ENCODE measurements at regions not wholly inside any gene's neighbourhood (a gene's known extent, or its start where the extent isn't known, plus 50 kb on each side); places are given as distances from the start of the nearest gene placed in this dataset.

- Histone ChIP-seq H3K27ac (ENCODE audit: low read depth, low read length) (no peak overlapping the region), H3K79me2 (ENCODE audit: insufficient read depth, low read length) (no peaks in the 10 kb centered on the region), H3K36me3 (ENCODE audit: low read length) (no peaks in the 10 kb centered on the region), H3K9ac (ENCODE audit: low read length) (no peak overlapping the region), H3K4me3 (ENCODE audit: insufficient read depth, low read length, poor library complexity, severe bottlenecking) (no peak overlapping the region), H4K20me1 (ENCODE audit: low read depth, low read length) (no peaks in the 10 kb centered on the region), H2AFZ (ENCODE audit: low read depth, low read length, severe bottlenecking) (no peak overlapping the region), H3K4me2 (ENCODE audit: low read depth, low read length, poor library complexity, severe bottlenecking) (no peak overlapping the region), H3K9me2 (replicated peaks; ENCODE audit: insufficient read depth, low read length) (no peaks in the 10 kb centered on the region), H3F3A (ENCODE audit: insufficient read depth) (no peaks in the 10 kb centered on the region), H3K9me3 (ENCODE audit: insufficient read depth, low read length) (no peaks in the 10 kb centered on the region), H3K27me3 (ENCODE audit: low read length) (no peaks in the 10 kb centered on the region)
- TF ChIP-seq, protein P1, sequence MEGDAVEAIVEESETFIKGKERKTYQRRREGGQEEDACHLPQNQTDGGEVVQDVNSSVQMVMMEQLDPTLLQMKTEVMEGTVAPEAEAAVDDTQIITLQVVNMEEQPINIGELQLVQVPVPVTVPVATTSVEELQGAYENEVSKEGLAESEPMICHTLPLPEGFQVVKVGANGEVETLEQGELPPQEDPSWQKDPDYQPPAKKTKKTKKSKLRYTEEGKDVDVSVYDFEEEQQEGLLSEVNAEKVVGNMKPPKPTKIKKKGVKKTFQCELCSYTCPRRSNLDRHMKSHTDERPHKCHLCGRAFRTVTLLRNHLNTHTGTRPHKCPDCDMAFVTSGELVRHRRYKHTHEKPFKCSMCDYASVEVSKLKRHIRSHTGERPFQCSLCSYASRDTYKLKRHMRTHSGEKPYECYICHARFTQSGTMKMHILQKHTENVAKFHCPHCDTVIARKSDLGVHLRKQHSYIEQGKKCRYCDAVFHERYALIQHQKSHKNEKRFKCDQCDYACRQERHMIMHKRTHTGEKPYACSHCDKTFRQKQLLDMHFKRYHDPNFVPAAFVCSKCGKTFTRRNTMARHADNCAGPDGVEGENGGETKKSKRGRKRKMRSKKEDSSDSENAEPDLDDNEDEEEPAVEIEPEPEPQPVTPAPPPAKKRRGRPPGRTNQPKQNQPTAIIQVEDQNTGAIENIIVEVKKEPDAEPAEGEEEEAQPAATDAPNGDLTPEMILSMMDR (IDR thresholded peaks at IDR 0.05; ENCODE audit: insufficient read depth, low read length, poor library complexity, severe bottlenecking) = no peak
Measured at GRCh38 chr4:19925516-19925915, 326.2 kb upstream of the SLIT2 start.

GRCh38 chr4:19924761-19925160, 326.9 kb upstream of the SLIT2 start:
- no peaks in the 10 kb centered on the region for H3K9me3 ChIP-seq (ENCODE audit: insufficient read depth, low read length)
- no peaks in the 10 kb centered on the region for H3F3A ChIP-seq (ENCODE audit: insufficient read depth)
- no peak overlapping the region for H3K4me2 ChIP-seq (ENCODE audit: low read depth, low read length, poor library complexity, severe bottlenecking)
- no peak overlapping the region for H2AFZ ChIP-seq (ENCODE audit: low read depth, low read length, severe bottlenecking)
- TF ChIP-seq, protein P1 (IDR thresholded peaks at IDR 0.05; ENCODE audit: insufficient read depth, low read length, poor library complexity, severe bottlenecking) = no peak
- TF ChIP-seq EZH2phosphoT487 (conservative IDR thresholded peaks at IDR 0.05; ENCODE audit: low read length) = no peak
- H3K9ac ChIP-seq (ENCODE audit: low read length) = no peak overlapping the region
- H3K79me2 ChIP-seq (ENCODE audit: insufficient read depth, low read length) = no peaks in the 10 kb centered on the region
- no peaks in the 10 kb centered on the region for H3K36me3 ChIP-seq (ENCODE audit: low read length)
- H3K4me3 ChIP-seq (ENCODE audit: insufficient read depth, low read length, poor library complexity, severe bottlenecking) = no peak overlapping the region
- no peaks in the 10 kb centered on the region for H4K20me1 ChIP-seq (ENCODE audit: low read depth, low read length)
- no peak overlapping the region for H3K27ac ChIP-seq (ENCODE audit: low read depth, low read length)
- no peaks in the 10 kb centered on the region for H3K27me3 ChIP-seq (ENCODE audit: low read length)
- H3K9me2 ChIP-seq (replicated peaks; ENCODE audit: insufficient read depth, low read length) = no peaks in the 10 kb centered on the region

- H3K9me3 ChIP-seq (ENCODE audit: insufficient read depth, low read length) = no peaks in the 10 kb centered on the region
- H3K9ac ChIP-seq (ENCODE audit: low read length) = no peak overlapping the region
- no peaks in the 10 kb centered on the region for H3K79me2 ChIP-seq (ENCODE audit: insufficient read depth, low read length)
- no peak overlapping the region for H3K27ac ChIP-seq (ENCODE audit: low read depth, low read length)
- H3K27me3 ChIP-seq (ENCODE audit: low read length) = no peaks in the 10 kb centered on the region
- TF ChIP-seq, protein P1 (IDR thresholded peaks at IDR 0.05; ENCODE audit: insufficient read depth, low read length, poor library complexity, severe bottlenecking) = no peak
- no peak for TF ChIP-seq EZH2phosphoT487 (conservative IDR thresholded peaks at IDR 0.05; ENCODE audit: low read length)
- H2AFZ ChIP-seq (ENCODE audit: low read depth, low read length, severe bottlenecking) = no peak overlapping the region
- no peaks in the 10 kb centered on the region for H4K20me1 ChIP-seq (ENCODE audit: low read depth, low read length)
- no peak overlapping the region for H3K4me3 ChIP-seq (ENCODE audit: insufficient read depth, low read length, poor library complexity, severe bottlenecking)
- H3K36me3 ChIP-seq (ENCODE audit: low read length) = no peaks in the 10 kb centered on the region
- H3K9me2 ChIP-seq (replicated peaks; ENCODE audit: insufficient read depth, low read length) = no peaks in the 10 kb centered on the region
- H3K4me2 ChIP-seq (ENCODE audit: low read depth, low read length, poor library complexity, severe bottlenecking) = no peak overlapping the region
- H3F3A ChIP-seq (ENCODE audit: insufficient read depth) = no peaks in the 10 kb centered on the region
Measured at GRCh38 chr4:19915276-19915675, 336.4 kb upstream of the SLIT2 start.

DNA sequence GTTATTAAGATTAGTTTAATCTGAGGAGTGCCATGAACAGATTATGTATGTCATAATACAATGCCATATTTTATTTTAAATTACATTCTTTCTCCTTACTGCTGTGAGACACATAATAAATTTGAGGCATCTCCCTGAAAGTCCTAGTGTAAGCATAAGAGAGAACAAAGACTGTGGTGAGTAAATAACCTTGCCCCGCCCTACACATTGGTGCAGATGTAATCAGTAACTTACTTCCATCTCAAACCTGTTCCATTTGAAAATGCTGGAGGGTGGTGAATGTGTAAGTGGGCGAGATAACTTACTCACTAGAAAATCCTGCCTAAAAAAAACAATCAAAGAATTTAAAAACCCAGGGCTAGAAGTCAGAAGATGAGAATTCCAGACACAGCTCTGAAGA, 338.1 kb upstream of the SLIT2 start:
- no peaks in the 10 kb centered on the region for H3K9me3 ChIP-seq (ENCODE audit: insufficient read depth, low read length)
- no peaks in the 10 kb centered on the region for H4K20me1 ChIP-seq (ENCODE audit: low read depth, low read length)
- no peaks in the 10 kb centered on the region for H3F3A ChIP-seq (ENCODE audit: insufficient read depth)
- TF ChIP-seq, protein P1 (IDR thresholded peaks at IDR 0.05; ENCODE audit: insufficient read depth, low read length, poor library complexity, severe bottlenecking) = no peak
- no peak for TF ChIP-seq EZH2phosphoT487 (conservative IDR thresholded peaks at IDR 0.05; ENCODE audit: low read length)
- H2AFZ ChIP-seq (ENCODE audit: low read depth, low read length, severe bottlenecking) = no peak overlapping the region
- H3K4me2 ChIP-seq (ENCODE audit: low read depth, low read length, poor library complexity, severe bottlenecking) = no peak overlapping the region
- H3K4me3 ChIP-seq (ENCODE audit: insufficient read depth, low read length, poor library complexity, severe bottlenecking) = no peak overlapping the region
- no peaks in the 10 kb centered on the region for H3K36me3 ChIP-seq (ENCODE audit: low read length)
- H3K79me2 ChIP-seq (ENCODE audit: insufficient read depth, low read length) = no peaks in the 10 kb centered on the region
- no peaks in the 10 kb centered on the region for H3K9me2 ChIP-seq (replicated peaks; ENCODE audit: insufficient read depth, low read length)
- no peak overlapping the region for H3K27ac ChIP-seq (ENCODE audit: low read depth, low read length)
- no peaks in the 10 kb centered on the region for H3K27me3 ChIP-seq (ENCODE audit: low read length)
- H3K9ac ChIP-seq (ENCODE audit: low read length) = no peak overlapping the region

Data from SU-DHL-6 (cell line).